SK-N-SH treated with all-trans-retinoic acid at 6 μM for 48 hours (cell line): ENCODE measurements at regions not wholly inside any gene's neighbourhood (a gene's known extent, or its start where the extent isn't known, plus 50 kb on each side); places are given as distances from the start of the nearest gene placed in this dataset.

Experiments used
- ATAC-seq: fragments of 200-7000 bp; cut with Tn5 transposase; 3 replicates; pipeline ENCODE4 v1.9.1; 2020; ENCODE audit warnings: mild to moderate bottlenecking, moderate library complexity
- ARNTL ChIP-seq: fragments of 450-650 bp; formaldehyde crosslinking; IDR thresholded peaks from 2 replicates; pipeline ENCODE4 v1.5.0; 2020; ENCODE audit warnings: low read depth, mild to moderate bottlenecking, moderate library complexity, borderline replicate concordance
- BACH2 ChIP-seq: fragments of 250-450 bp; sonication (Bioruptor Pico); IDR thresholded peaks from 2 replicates; pipeline ENCODE4 v1.9.0; 2021; ENCODE audit warnings: mild to moderate bottlenecking, borderline replicate concordance
- CREB5 ChIP-seq: fragments of 250-450 bp; sonication (Bioruptor Pico); IDR thresholded peaks from 2 replicates; pipeline ENCODE4 v1.5.1; 2020; ENCODE audit warnings: low read depth, mild to moderate bottlenecking, moderate library complexity
- CSDC2 ChIP-seq: fragments of 250-450 bp; sonication (Bioruptor Pico); IDR thresholded peaks from 2 replicates; pipeline ENCODE4 v1.5.0; 2020; ENCODE audit warnings: mild to moderate bottlenecking, moderate library complexity
- ESRRG ChIP-seq: fragments of 250-450 bp; sonication (Bioruptor Pico); IDR thresholded peaks from 2 replicates; pipeline ENCODE4 v1.6.1; 2021; ENCODE audit warnings: mild to moderate bottlenecking
- GLIS3 ChIP-seq: fragments of 250-450 bp; sonication (Bioruptor Pico); IDR thresholded peaks from 2 replicates; pipeline ENCODE4 v1.5.0; 2020; ENCODE audit warnings: mild to moderate bottlenecking, moderate library complexity
- ISL1 ChIP-seq: fragments of 250-450 bp; sonication (Bioruptor Pico); IDR thresholded peaks from 2 replicates; pipeline ENCODE4 v2.1.2; 2022; ENCODE audit warnings: mild to moderate bottlenecking, moderate library complexity
- OSR1 ChIP-seq: fragments of 250-450 bp; sonication (Bioruptor Pico); IDR thresholded peaks from 2 replicates; pipeline ENCODE4 v1.8.0; 2022; ENCODE audit warnings: moderate library complexity, mild to moderate bottlenecking, inconsistent platforms
- PATZ1 ChIP-seq: fragments of 250-450 bp; sonication (Bioruptor Pico); IDR thresholded peaks from 2 replicates; pipeline ENCODE4 v1.8.0; 2020; ENCODE audit warnings: mild to moderate bottlenecking, moderate library complexity, borderline replicate concordance
- POU6F1 ChIP-seq: fragments of 250-450 bp; sonication (Bioruptor Pico); IDR thresholded peaks from 2 replicates; pipeline ENCODE4 v1.8.0; 2021; ENCODE audit warnings: low read depth, mild to moderate bottlenecking, moderate library complexity, borderline replicate concordance
- PPARA ChIP-seq: fragments of 250-450 bp; sonication (Bioruptor Pico); IDR thresholded peaks from 2 replicates; pipeline ENCODE4 v1.5.0; 2020; ENCODE audit warnings: mild to moderate bottlenecking, borderline replicate concordance
- RARB ChIP-seq: fragments of 250-450 bp; sonication (Bioruptor Pico); IDR thresholded peaks from 2 replicates; pipeline ENCODE4 v1.8.0; 2021; ENCODE audit warnings: mild to moderate bottlenecking, moderate library complexity
- TCF4 ChIP-seq: fragments of 250-450 bp; sonication (Bioruptor Pico); IDR thresholded peaks from 2 replicates; pipeline ENCODE4 v1.8.0; 2021; ENCODE audit warnings: mild to moderate bottlenecking, moderate library complexity, borderline replicate concordance
- TOX ChIP-seq: fragments of 250-450 bp; sonication (Bioruptor Pico); IDR thresholded peaks from 2 replicates; pipeline ENCODE4 v1.8.0; 2021; ENCODE audit warnings: mild to moderate bottlenecking, moderate library complexity, borderline replicate concordance
- TSHZ2 ChIP-seq: fragments of 250-450 bp; sonication (Bioruptor Pico); IDR thresholded peaks from 2 replicates; pipeline ENCODE4 v1.5.0; 2020; ENCODE audit warnings: mild to moderate bottlenecking, moderate library complexity
- ZC3H10 ChIP-seq: fragments of 250-450 bp; sonication (Bioruptor Pico); IDR thresholded peaks from 2 replicates; pipeline ENCODE4 v1.5.1; 2021; ENCODE audit warnings: mild to moderate bottlenecking, moderate library complexity
- ZFP3 ChIP-seq: fragments of 250-450 bp; sonication (Bioruptor Pico); IDR thresholded peaks from 2 replicates; pipeline ENCODE4 v1.5.0; 2020; ENCODE audit warnings: mild to moderate bottlenecking, moderate library complexity
- ZFP30 ChIP-seq: fragments of 450-650 bp; formaldehyde crosslinking; IDR thresholded peaks from 2 replicates; pipeline ENCODE4 v1.5.0; 2022; ENCODE audit warnings: mild to moderate bottlenecking, moderate library complexity
- ZNF565 ChIP-seq: fragments of 450-650 bp; formaldehyde crosslinking; conservative IDR thresholded peaks from 2 replicates; pipeline ENCODE4 v1.5.0; 2020; ENCODE audit warnings: low read depth, mild to moderate bottlenecking, moderate library complexity
- ZNF8 ChIP-seq: fragments of 450-650 bp; formaldehyde crosslinking; IDR thresholded peaks from 2 replicates; pipeline ENCODE4 v1.5.0; 2020; ENCODE audit warnings: mild to moderate bottlenecking, moderate library complexity

GRCh38 chr3:13170317-13170716, 97.1 kb upstream of the IQSEC1 start (continued):
- TF ChIP-seq ZNF8 (CRISPR knock-in tag), result no peak

- TF ChIP-seq PATZ1 (no peak), GLIS3 (CRISPR knock-in tag) (no peak), ZC3H10 (no peak), BACH2 (CRISPR knock-in tag) (no peak), CSDC2 (CRISPR knock-in tag) (no peak), POU6F1 (no peak), RARB (no peak)
- ATAC-seq, result no peak
Measured at GRCh38 chr3:13168391-13168790, 95.2 kb upstream of the IQSEC1 start.

GRCh38 chr3:13167829-13168228, 94.6 kb upstream of the IQSEC1 start:
- no peak for TF ChIP-seq CSDC2 (CRISPR knock-in tag)
- TF ChIP-seq ZNF8 (CRISPR knock-in tag), result no peak
- no peak for TF ChIP-seq PATZ1
- no peak for TF ChIP-seq ESRRG (CRISPR knock-in tag)
- no peak for TF ChIP-seq POU6F1
- TF ChIP-seq TOX (CRISPR knock-in tag), result no peak
- no peak for TF ChIP-seq CREB5 (CRISPR knock-in tag)
- no peak for TF ChIP-seq ARNTL (CRISPR knock-in tag)
- no peak for TF ChIP-seq TSHZ2 (CRISPR knock-in tag)
- TF ChIP-seq ZC3H10, result no peak
- TF ChIP-seq ZFP30 (CRISPR knock-in tag), result no peak
- no peak for TF ChIP-seq BACH2 (CRISPR knock-in tag)
- no peak for TF ChIP-seq OSR1 (CRISPR knock-in tag)
- no peak for TF ChIP-seq TCF4 (CRISPR knock-in tag)
- no peak for TF ChIP-seq ISL1 (CRISPR knock-in tag)
- no peak for TF ChIP-seq GLIS3 (CRISPR knock-in tag)
- no peak for TF ChIP-seq ZNF565
- TF ChIP-seq ZFP3 (CRISPR knock-in tag), result no peak
- no peak for TF ChIP-seq PPARA
- no peak for ATAC-seq
